Mucosa of rectum (tissue), 2 donors: ENCODE measurements at regions not wholly inside any gene's neighbourhood (a gene's known extent, or its start where the extent isn't known, plus 50 kb on each side); places are given as distances from the start of the nearest gene placed in this dataset.
A peak's percentile ranks its signal among the peaks of the same experiment; 100 is the strongest.
"Not testable (repeated sequence)": the region's sequence is repeated elsewhere in the genome, so short reads cannot be mapped to it uniquely, and the experiment has no call there.

Experiments used
- H3K27ac ChIP-seq, 2 donors: one replicate each; pipeline ENCODE4 v1.7.0; 2013; ENCODE audit warnings: inconsistent platforms in 2 of 2, low read depth in 2 of 2, low read length in 2 of 2
- H3K27me3 ChIP-seq, 2 donors: one replicate each; pipeline ENCODE4 v1.7.0; 2013; ENCODE audit warnings: low read length in 2 of 2; ENCODE audit not compliant: control insufficient read depth in 2 of 2, insufficient read depth in 2 of 2
- H3K36me3 ChIP-seq, 2 donors: one replicate each; pipeline ENCODE4 v1.7.0; 2013; ENCODE audit warnings: low read length in 2 of 2; ENCODE audit not compliant: control insufficient read depth in 2 of 2, insufficient read depth in 2 of 2
- H3K4me1 ChIP-seq, 2 donors: one replicate each; pipeline ENCODE4 v1.7.0; 2013; ENCODE audit warnings: low read length in 2 of 2, mild to moderate bottlenecking in 1 of 2; ENCODE audit not compliant: control insufficient read depth in 2 of 2, insufficient read depth in 2 of 2
- H3K4me3 ChIP-seq, 2 donors: one replicate each; pipeline ENCODE4 v1.7.0; 2013; ENCODE audit warnings: low read length in 2 of 2
- H3K9ac ChIP-seq, 2 donors: one replicate each; pipeline ENCODE4 v1.7.0; 2013; ENCODE audit warnings: low read length in 2 of 2, low read depth in 1 of 2, mild to moderate bottlenecking in 1 of 2
- H3K9me3 ChIP-seq, 2 donors: one replicate each; pipeline ENCODE4 v1.7.0; 2013; ENCODE audit warnings: low read length in 2 of 2; ENCODE audit not compliant: control insufficient read depth in 2 of 2
- donor health status: healthy.
- donor health status: Normal muscosa, but diverticular disease.

DNA sequence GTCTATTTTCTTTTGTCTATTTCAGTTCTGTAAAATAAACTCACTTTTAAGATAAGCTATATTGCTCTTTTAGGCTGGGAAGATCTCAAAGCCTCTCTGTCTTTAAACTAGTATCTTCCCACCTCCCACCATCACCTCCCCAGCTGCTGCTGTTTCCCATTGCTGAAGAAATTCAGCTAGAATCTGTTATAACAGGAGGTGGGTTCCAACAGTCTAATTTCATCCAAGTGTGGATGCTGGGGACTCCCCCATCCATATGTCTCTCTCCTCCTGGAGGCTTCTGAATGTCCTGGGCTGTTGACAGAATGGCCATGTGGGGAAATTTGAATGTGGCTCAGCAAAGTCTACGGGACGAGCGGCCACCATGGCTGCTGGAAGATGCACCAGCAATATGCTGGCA is 301.0 kb downstream of the RASEF start:
- H3K4me3 ChIP-seq: no peak overlapping the region
- no peaks in the 10 kb centered on the region for H3K36me3 ChIP-seq
- H3K27ac ChIP-seq: no peak overlapping the region
- no peaks in the 10 kb centered on the region for H3K9me3 ChIP-seq
- no peaks in the 10 kb centered on the region for H3K27me3 ChIP-seq
- no peak overlapping the region for H3K9ac ChIP-seq
- no peaks in the 10 kb centered on the region for H3K4me1 ChIP-seq

DNA sequence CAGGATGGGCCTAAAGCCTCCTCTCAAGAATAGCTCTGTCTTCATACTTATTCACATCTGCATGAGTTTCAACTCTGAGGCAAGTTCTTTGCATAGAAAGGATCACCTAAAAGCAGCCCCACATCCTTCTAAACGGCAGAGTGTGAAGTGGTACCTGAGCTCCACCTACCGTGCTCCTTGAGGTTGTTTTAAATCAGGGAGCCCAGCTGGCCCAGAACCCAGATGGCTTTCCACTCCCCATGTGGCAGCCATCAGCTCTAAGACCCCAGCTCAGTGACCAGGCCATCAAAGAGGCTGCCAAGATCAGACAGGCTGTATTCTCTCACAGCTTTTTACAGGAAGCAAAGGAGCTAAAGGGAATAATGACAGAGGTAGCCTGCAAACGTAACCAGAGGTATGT is 299.3 kb downstream of the RASEF start:
- H3K9ac ChIP-seq: no peak overlapping the region
- H3K36me3 ChIP-seq: no peaks in the 10 kb centered on the region
- H3K4me3 ChIP-seq: no peak overlapping the region
- H3K27ac ChIP-seq: no peak overlapping the region
- no peaks in the 10 kb centered on the region for H3K9me3 ChIP-seq
- no peaks in the 10 kb centered on the region for H3K27me3 ChIP-seq
- no peaks in the 10 kb centered on the region for H3K4me1 ChIP-seq

GRCh38 chr9:82764061-82764668 is 298.8 kb downstream of the RASEF start:
- no peaks in the 10 kb centered on the region for H3K36me3 ChIP-seq
- no peak overlapping the region for H3K27ac ChIP-seq
- no peaks in the 10 kb centered on the region for H3K9me3 ChIP-seq
- no peak overlapping the region for H3K4me3 ChIP-seq
- H3K27me3 ChIP-seq: no peaks in the 10 kb centered on the region
- H3K4me1 ChIP-seq: no peaks in the 10 kb centered on the region
- no peak overlapping the region for H3K9ac ChIP-seq

GRCh38 chr9:82774707-82775231 is 288.2 kb downstream of the RASEF start:
- not testable (repeated sequence) for H3K4me1 ChIP-seq, H3K27me3 ChIP-seq, H3K27ac ChIP-seq, H3K9ac ChIP-seq, H3K36me3 ChIP-seq, H3K9me3 ChIP-seq
- H3K4me3 ChIP-seq: peak overlapping the region in 1 of 2 donors; percentile 3

GRCh38 chr9:82776508-82776907 is 286.4 kb downstream of the RASEF start:
- H3K27me3 ChIP-seq: no peaks in the 10 kb centered on the region
- no peaks in the 10 kb centered on the region for H3K4me1 ChIP-seq
- no peak overlapping the region for H3K27ac ChIP-seq
- no peak overlapping the region for H3K9ac ChIP-seq
- H3K4me3 ChIP-seq: no peak overlapping the region
- H3K36me3 ChIP-seq: no peaks in the 10 kb centered on the region
- no peaks in the 10 kb centered on the region for H3K9me3 ChIP-seq

GRCh38 chr9:82777366-82777765 is 285.6 kb downstream of the RASEF start:
- Histone ChIP-seq H3K4me3 (no peak overlapping the region), H3K27me3 (no peaks in the 10 kb centered on the region), H3K4me1 (peaks cover 6 to 7% of the 10 kb centered on the region in 2 donors), H3K27ac (no peak overlapping the region), H3K9me3 (no peaks in the 10 kb centered on the region), H3K36me3 (no peaks in the 10 kb centered on the region), H3K9ac (no peak overlapping the region)

DNA sequence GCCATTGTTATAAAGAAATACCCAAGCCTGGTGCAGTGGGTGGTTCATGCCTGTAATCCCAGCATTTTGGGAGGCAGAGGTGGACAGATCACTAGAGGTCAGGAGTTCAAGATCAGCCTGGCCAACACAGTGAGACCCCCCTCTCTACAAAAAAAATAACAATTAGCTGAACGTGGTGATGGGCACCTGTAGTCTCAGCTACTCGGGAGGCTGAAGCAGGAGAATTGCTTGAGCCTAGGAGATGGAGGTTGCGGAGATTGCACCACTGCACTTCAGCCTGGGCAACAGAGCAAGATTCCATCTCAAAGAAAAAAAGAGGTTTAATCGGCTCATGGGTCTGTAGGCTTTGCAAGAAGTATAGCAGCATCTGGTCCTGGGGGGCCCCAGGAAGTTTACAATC is 284.0 kb downstream of the RASEF start:
- H3K36me3 ChIP-seq, H3K4me3 ChIP-seq, H3K27me3 ChIP-seq, H3K9me3 ChIP-seq, H3K27ac ChIP-seq, H3K9ac ChIP-seq: not testable (repeated sequence)
- peaks cover 14 to 20% of the 10 kb centered on the region in 2 donors for H3K4me1 ChIP-seq

- Histone ChIP-seq H3K27ac (no peak overlapping the region), H3K4me1 (peaks cover 14 to 20% of the 10 kb centered on the region in 2 donors), H3K36me3 (no peaks in the 10 kb centered on the region), H3K4me3 (no peak overlapping the region), H3K9ac (no peak overlapping the region), H3K9me3 (no peaks in the 10 kb centered on the region), H3K27me3 (no peaks in the 10 kb centered on the region)
Measured at GRCh38 chr9:82780017-82780416, 282.9 kb downstream of the RASEF start.

GRCh38 chr9:82781921-82782392 is 281.0 kb downstream of the RASEF start:
- Histone ChIP-seq H3K4me1 (peaks cover 14 to 20% of the 10 kb centered on the region in 2 donors), H3K9ac (no peak overlapping the region), H3K27me3 (no peaks in the 10 kb centered on the region), H3K36me3 (no peaks in the 10 kb centered on the region), H3K4me3 (no peak overlapping the region), H3K27ac (no peak overlapping the region), H3K9me3 (no peaks in the 10 kb centered on the region)

DNA sequence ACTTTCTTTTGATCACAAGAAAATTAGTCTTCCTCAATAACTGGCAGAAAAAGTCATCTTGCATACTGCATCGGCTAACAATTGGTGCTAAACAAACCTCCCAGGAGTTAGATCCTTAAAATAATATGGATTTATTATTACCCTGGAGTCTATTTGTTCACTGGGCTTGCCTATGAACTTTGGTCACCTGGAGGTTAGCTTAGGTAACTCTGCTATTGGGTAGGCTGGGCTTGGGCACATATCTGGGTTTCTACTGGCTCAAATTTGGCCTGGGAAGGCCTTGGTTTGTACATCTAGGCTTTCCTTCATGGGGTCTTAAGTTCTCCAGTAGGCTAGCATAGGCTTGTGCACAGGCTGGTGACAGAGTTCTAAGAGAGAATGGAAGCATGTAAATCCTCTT is 279.9 kb downstream of the RASEF start:
- H3K36me3 ChIP-seq: no peaks in the 10 kb centered on the region
- no peak overlapping the region for H3K4me3 ChIP-seq
- H3K9ac ChIP-seq: no peak overlapping the region
- peak overlapping the region in 1 of 2 donors; percentile 48 for H3K27ac ChIP-seq
- H3K4me1 ChIP-seq: peaks cover 14 to 20% of the 10 kb centered on the region in 2 donors
- no peaks in the 10 kb centered on the region for H3K27me3 ChIP-seq
- no peaks in the 10 kb centered on the region for H3K9me3 ChIP-seq
